NCI-H2196 treated with DMSO at 0.1 percent for 48 hours (cell line): ENCODE measurements at regions not wholly inside any gene's neighbourhood (a gene's known extent, or its start where the extent isn't known, plus 50 kb on each side); places are given as distances from the start of the nearest gene placed in this dataset.

Experiments
- DNase-seq: peaks from one replicate; lab custom pipeline; 2025; ENCODE audit not compliant: unreplicated experiment; lab: John Stamatoyannopoulos, UW

- DNase-seq = no peak
Observed at GRCh38 chr1:209457401-209458125, 126.0 kb upstream of the CAMK1G start.

GRCh38 chr1:209458921-209459320 is 124.6 kb upstream of the CAMK1G start:
- no peak for DNase-seq

GRCh38 chr1:209461168-209461567 is 122.3 kb upstream of the CAMK1G start:
- no peak for DNase-seq

- DNase-seq = no peak
Observed at GRCh38 chr1:209462433-209462832, 121.1 kb upstream of the CAMK1G start.

GRCh38 chr1:209463441-209463840 is 120.1 kb upstream of the CAMK1G start:
- DNase-seq = no peak

GRCh38 chr1:209473025-209473424 is 110.5 kb upstream of the CAMK1G start:
- no peak for DNase-seq

GRCh38 chr1:209480345-209480744 is 103.2 kb upstream of the CAMK1G start:
- DNase-seq = no peak

- DNase-seq = no peak
Observed at GRCh38 chr1:209483691-209484090, 99.8 kb upstream of the CAMK1G start.

GRCh38 chr1:209484429-209484828 is 99.1 kb upstream of the CAMK1G start:
- no peak for DNase-seq

- DNase-seq = peak; percentile 21
Observed at GRCh38 chr1:209485167-209485566, 98.3 kb upstream of the CAMK1G start.

GRCh38 chr1:209485751-209486150 is 97.8 kb upstream of the CAMK1G start:
- no peak for DNase-seq

GRCh38 chr1:209486861-209487593 is 96.5 kb upstream of the CAMK1G start:
- DNase-seq = no peak

- DNase-seq = no peak
Observed at GRCh38 chr1:209490013-209490412, 93.5 kb upstream of the CAMK1G start.

GRCh38 chr1:209491031-209491430 is 92.5 kb upstream of the CAMK1G start:
- DNase-seq = no peak

- DNase-seq = no peak
Observed at GRCh38 chr1:209491496-209491895, 92.0 kb upstream of the CAMK1G start.

GRCh38 chr1:209491897-209492296 is 91.6 kb upstream of the CAMK1G start:
- DNase-seq = no peak

- no peak for DNase-seq
Observed at GRCh38 chr1:209493559-209493958, 90.0 kb upstream of the CAMK1G start.

- no peak for DNase-seq
Observed at GRCh38 chr1:209497729-209498128, 85.8 kb upstream of the CAMK1G start.

- no peak for DNase-seq
Observed at GRCh38 chr1:209500993-209501392, 82.5 kb upstream of the CAMK1G start.

- DNase-seq = no peak
Observed at GRCh38 chr1:209503196-209503595, 80.3 kb upstream of the CAMK1G start.

GRCh38 chr1:209504571-209504970 is 78.9 kb upstream of the CAMK1G start:
- no peak for DNase-seq

- no peak for DNase-seq
Observed at GRCh38 chr1:209505044-209505443, 78.5 kb upstream of the CAMK1G start.

- DNase-seq = no peak
Observed at GRCh38 chr1:209506101-209506500, 77.4 kb upstream of the CAMK1G start.
